ENCODE measurements at regions not wholly inside any gene's neighbourhood (a gene's known extent, or its start where the extent isn't known, plus 50 kb on each side); places are given as distances from the start of the nearest gene placed in this dataset.

- Histone ChIP-seq H4K91ac (replicated peaks; ENCODE audit: insufficient read length, low read length) (no peak overlapping the region), H4K5ac (ENCODE audit: insufficient read length, low read depth, low read length) (no peak overlapping the region), H3K56ac (replicated peaks; ENCODE audit: insufficient read length, low read depth, low read length) (no peak overlapping the region), H2BK120ac (replicated peaks; ENCODE audit: low read depth, low read length) (no peak overlapping the region), H3K79me1 (ENCODE audit: low read depth, low read length) (no peaks in the 10 kb centered on the region), H4K20me1 (replicated peaks in 1 of 2; ENCODE audit: control insufficient read depth in 1 of 2, insufficient read depth in 2 of 2, low read length in 2 of 2) (no peaks in the 10 kb centered on the region), H3K9ac (replicated peaks in 1 of 4; ENCODE audit: extremely low read depth in 1 of 4, low read depth in 3 of 4, low read length in 3 of 4) (no peak overlapping the region), H4K8ac (ENCODE audit: extremely low read depth, insufficient read depth, low read length) (no peak overlapping the region), H3K9me3 (ENCODE audit: insufficient read depth in 2 of 2, low read depth in 1 of 2, low read length in 1 of 2) (peaks cover 5 to 7% of the 10 kb centered on the region in 2 experiments; a peak in 1 of 4 replicates), H3K4ac (replicated peaks; ENCODE audit: insufficient read length, low read depth, low read length) (no peak overlapping the region), H3K4me1 (replicated peaks in 1 of 4; ENCODE audit: control insufficient read depth in 3 of 4, insufficient read depth in 4 of 4, low read length in 3 of 4) (peaks cover 0 to 5% (median 0%) of the 10 kb centered on the region in 4 experiments; a peak in 2 of 7 replicates), H2BK5ac (ENCODE audit: low read depth, low read length) (no peak overlapping the region), H3K14ac (ENCODE audit: insufficient read length) (no peak overlapping the region), H2BK15ac (ENCODE audit: low read length) (no peak overlapping the region), H3K79me2 (ENCODE audit: control insufficient read depth in 1 of 2, insufficient read depth in 2 of 2, low read length in 2 of 2) (no peaks in the 10 kb centered on the region), H3K27me3 (replicated peaks in 1 of 4; ENCODE audit: control insufficient read depth in 3 of 4, extremely low read depth in 1 of 4, insufficient read depth in 3 of 4, low read length in 3 of 4) (no peaks in the 10 kb centered on the region), H3K4me2 (ENCODE audit: insufficient read depth in 1 of 2, low read depth in 2 of 2, low read length in 2 of 2) (no peak overlapping the region), H3K27ac (ENCODE audit: low read depth, low read length) (no peak overlapping the region), H2BK12ac (ENCODE audit: low read depth, low read length) (no peak overlapping the region), H2AK5ac (ENCODE audit: low read depth, low read length) (no peak overlapping the region), H3K23me2 (ENCODE audit: low read depth, low read length) (no peaks in the 10 kb centered on the region), H3K23ac (ENCODE audit: insufficient read length) (no peak overlapping the region), H3K4me3 (ENCODE audit: extremely low read depth in 1 of 4, insufficient read depth in 2 of 4, low read depth in 3 of 4, low read length in 4 of 4) (no peak overlapping the region), H2AFZ (ENCODE audit: low read length) (no peak overlapping the region), H3K18ac (ENCODE audit: extremely low read depth, low read length) (no peak overlapping the region), H3K36me3 (ENCODE audit: control insufficient read depth in 2 of 4, insufficient read depth in 4 of 4, low read length in 3 of 4) (no peaks in the 10 kb centered on the region), H2BK20ac (ENCODE audit: low read length) (no peak overlapping the region)
- DNase-seq (ENCODE audit: low read depth in 1 of 2, low spot score in 2 of 2) (no peak), FAIRE-seq (no peak)
- CTCF ChIA-PET (ENCODE audit: partially characterized antibody), result interaction anchor here (0.6 to 1.8 kb wide), 5 partner anchors 57 to 204 kb away, joined by 3 to 9 read pairs (median 4); no protein-coding TSS in a partner anchor
- 95% methylated on average over 11 of the region's 11 CpGs; no CpG with 5 or more reads in 1 of the 2 experiments for WGBS, 2 experiments (ENCODE audit: extremely low coverage in 1 of 2, insufficient coverage in 1 of 2, insufficient read length in 1 of 2, insufficient replicate concordance in 2 of 2, low coverage in 1 of 2, low lambda C conversion rate in 2 of 2, missing lambda C conversion rate in 1 of 2)
- POLR2A ChIA-PET (ENCODE audit: partially characterized antibody), result interaction anchor here (0.5 kb wide), 1 partner anchor 178 kb away, joined by 3 read pairs; no protein-coding TSS in a partner anchor
- TF ChIP-seq NANOG (IDR thresholded peaks at IDR 0.05; ENCODE audit: insufficient read depth, low read depth, low read length, poor library complexity, severe bottlenecking) (no peak), ZNF274 (IDR thresholded peaks at IDR 0.05; ENCODE audit: borderline replicate concordance, extremely low read depth, low read length) (no peak), TCF12 (IDR thresholded peaks at IDR 0.05; ENCODE audit: low read depth, low read length) (no peak), CBX5 (IDR thresholded peaks at IDR 0.05; ENCODE audit: low read depth, low read length) (no peak), SIX5 (IDR thresholded peaks at IDR 0.05; ENCODE audit: low read depth, low read length) (no peak), GABPA (IDR thresholded peaks at IDR 0.05; ENCODE audit: borderline replicate concordance, insufficient read depth, low read length) (no peak), TBP (IDR thresholded peaks at IDR 0.05; ENCODE audit: low read depth, low read length) (no peak), POLR2A (IDR thresholded peaks at IDR 0.05; ENCODE audit: control extremely low read depth in 1 of 2, low read depth in 2 of 2, low read length in 2 of 2) (no peak), PHF8 (conservative IDR thresholded peaks at IDR 0.05; ENCODE audit: low read depth, low read length) (no peak), POLR2AphosphoS5 (IDR thresholded peaks at IDR 0.05; ENCODE audit: low read depth, low read length) (no peak), BRCA1 (IDR thresholded peaks at IDR 0.05; ENCODE audit: low read depth, low read length) (no peak), E2F6 (IDR thresholded peaks at IDR 0.05) (no peak), ATF3 (IDR thresholded peaks at IDR 0.05; ENCODE audit: insufficient read depth, low read depth, low read length) (no peak)
These were observed 80.8 kb upstream of the RNU6ATAC start for GRCh38 chr9:134245179-134245578.
